Liver (tissue), 8 donors: ENCODE measurements at regions not wholly inside any gene's neighbourhood (a gene's known extent, or its start where the extent isn't known, plus 50 kb on each side); places are given as distances from the start of the nearest gene placed in this dataset.

ENCODE experiments used
- DNase-seq: peaks from one replicate; pipeline ENCODE4 v3.0.0-alpha.2; 2017; ENCODE audit warnings: low spot score
- H3K27ac ChIP-seq, 2 donors: one replicate each; pipeline ENCODE4 v1.7.0; 2013; ENCODE audit warnings: inconsistent platforms in 2 of 2, low read length in 2 of 2, control low read depth in 1 of 2, low read depth in 1 of 2, mild to moderate bottlenecking in 1 of 2
- H3K27me3 ChIP-seq, 4 donors: one replicate each; pipeline versions ENCODE4 v1.6.1 to v1.7.0; 2013; ENCODE audit warnings: low read length in 3 of 4, inconsistent platforms in 1 of 4, mild to moderate bottlenecking in 1 of 4, moderate library complexity in 1 of 4; ENCODE audit not compliant: control insufficient read depth in 4 of 4, insufficient read depth in 4 of 4
- H3K36me3 ChIP-seq, 4 donors: one replicate each; pipeline versions ENCODE4 v1.6.1 to v1.7.0; 2013; ENCODE audit warnings: low read length in 3 of 4, mild to moderate bottlenecking in 3 of 4, low read depth in 1 of 4, moderate library complexity in 1 of 4; ENCODE audit not compliant: control insufficient read depth in 4 of 4, insufficient read depth in 3 of 4
- H3K4me1 ChIP-seq, 4 donors: one replicate each; pipeline versions ENCODE4 v1.6.1 to v1.7.0; 2013; ENCODE audit warnings: low read length in 3 of 4, mild to moderate bottlenecking in 3 of 4, moderate library complexity in 1 of 4; ENCODE audit not compliant: control insufficient read depth in 4 of 4, insufficient read depth in 4 of 4
- H3K4me3 ChIP-seq, 3 donors: one replicate each; pipeline versions ENCODE4 v1.6.1 to v1.7.0; 2013; ENCODE audit warnings: low read length in 3 of 3, control low read depth in 1 of 3, low read depth in 1 of 3, mild to moderate bottlenecking in 1 of 3
- H3K9ac ChIP-seq, 2 donors: one replicate each; pipeline ENCODE4 v1.7.0; 2013; ENCODE audit warnings: low read length in 2 of 2, mild to moderate bottlenecking in 2 of 2, moderate library complexity in 2 of 2, control low read depth in 1 of 2, low read depth in 1 of 2
- H3K9me3 ChIP-seq, 4 donors: one replicate each; pipeline versions ENCODE4 v1.6.1 to v1.7.0; 2013; ENCODE audit warnings: low read length in 3 of 4; ENCODE audit not compliant: control insufficient read depth in 4 of 4
- CTCF ChIP-seq: fragments of 150-350 bp; IDR thresholded peaks from 2 replicates; pipeline ENCODE4 v1.5.1; 2017; ENCODE audit warnings: improper control_type of control experiment, low read depth, low read length; ENCODE audit not compliant: missing input control
- EGR1 ChIP-seq, 2 donors: IDR thresholded peaks; 2 replicates each; pipeline ENCODE4 v1.6.1; 2016 to 2018; ENCODE audit warnings: antibody characterized with exemption in 2 of 2, low read depth in 2 of 2
- FOXA1 ChIP-seq: IDR thresholded peaks from 2 replicates; pipeline ENCODE4 v1.6.1; 2016; ENCODE audit warnings: antibody characterized with exemption
- FOXA2 ChIP-seq: IDR thresholded peaks from 2 replicates; pipeline ENCODE4 v1.6.1; 2016; ENCODE audit warnings: antibody characterized with exemption
- GABPA ChIP-seq, 2 donors: IDR thresholded peaks in 1 of 2; conservative IDR thresholded peaks in 1 of 2; 2 replicates each; pipeline ENCODE4 v1.6.1; 2016; ENCODE audit warnings: antibody characterized with exemption in 2 of 2, mild to moderate bottlenecking in 1 of 2, moderate library complexity in 1 of 2
- HNF4A ChIP-seq, 2 donors: conservative IDR thresholded peaks; 2 replicates each; pipeline ENCODE4 v1.6.1; 2016; ENCODE audit warnings: antibody characterized with exemption in 2 of 2, mild to moderate bottlenecking in 2 of 2
- HNF4G ChIP-seq: IDR thresholded peaks from 2 replicates; pipeline ENCODE4 v1.6.1; 2016; ENCODE audit warnings: antibody characterized with exemption
- JUND ChIP-seq, 2 donors: IDR thresholded peaks; 2 replicates each; pipeline ENCODE4 v1.6.1; 2016; ENCODE audit warnings: antibody characterized with exemption in 2 of 2
- MAX ChIP-seq: IDR thresholded peaks from 2 replicates; pipeline ENCODE4 v1.6.1; 2016; ENCODE audit warnings: antibody characterized with exemption
- NR2F2 ChIP-seq: IDR thresholded peaks from 2 replicates; pipeline ENCODE4 v1.6.1; 2016; ENCODE audit warnings: antibody characterized with exemption
- RAD21 ChIP-seq, 2 donors: IDR thresholded peaks; 2 replicates each; pipeline ENCODE4 v1.6.1; 2016; ENCODE audit warnings: antibody characterized with exemption in 2 of 2, mild to moderate bottlenecking in 2 of 2
- REST ChIP-seq: IDR thresholded peaks from 2 replicates; pipeline ENCODE4 v1.6.1; 2016; ENCODE audit warnings: antibody characterized with exemption, mild to moderate bottlenecking
- RXRA ChIP-seq, 2 donors: IDR thresholded peaks; 2 replicates each; pipeline ENCODE4 v1.6.1; 2017 to 2018; ENCODE audit warnings: antibody characterized with exemption in 2 of 2, mild to moderate bottlenecking in 1 of 2
- SP1 ChIP-seq: IDR thresholded peaks from 2 replicates; pipeline ENCODE4 v1.6.1; 2018; ENCODE audit warnings: antibody characterized with exemption, mild to moderate bottlenecking
- TAF1 ChIP-seq: conservative IDR thresholded peaks from 2 replicates; pipeline ENCODE4 v1.6.1; 2016; ENCODE audit warnings: antibody characterized with exemption, mild to moderate bottlenecking
- YY1 ChIP-seq: IDR thresholded peaks from 2 replicates; pipeline ENCODE4 v1.6.1; 2016; ENCODE audit warnings: antibody characterized with exemption, mild to moderate bottlenecking
- WGBS: extraction: QIAGEN DNeasy Blood & Tissue Kit; methylation state at CpG from one replicate; pipeline ENCODE4 v1.1.7; 2013; 5-methylcytosine and 5-hydroxymethylcytosine counted together
- TF ChIP-seq, protein P1 (sequence below): IDR thresholded peaks from 2 replicates; pipeline ENCODE4 v1.6.1; 2016; ENCODE audit warnings: antibody characterized with exemption
- TF ChIP-seq, protein P2 (sequence below): IDR thresholded peaks from 2 replicates; pipeline ENCODE4 v1.6.1; 2016; ENCODE audit warnings: antibody characterized with exemption
- donor health status: healthy.
- donor health status: healthy.
- donor health status: healthy.
- donor health status: healthy.
- donor health status: healthy.

- Histone ChIP-seq H3K36me3 (no peaks in the 10 kb centered on the region), H3K4me3 (no peak overlapping the region), H3K9me3 (no peaks in the 10 kb centered on the region), H3K27me3 (no peaks in the 10 kb centered on the region), H3K9ac (no peak overlapping the region), H3K4me1 (peaks cover 0 to 8% (median 5%) of the 10 kb centered on the region in 4 donors), H3K27ac (no peak overlapping the region)
- WGBS: 78% methylated on average over 1 of the region's 1 CpG
- TF ChIP-seq CTCF (no peak), RAD21 (IDR thresholded peaks at IDR 0.05) (no peak), TAF1 (no peak), NR2F2 (no peak), YY1 (no peak), FOXA1 (no peak), MAX (no peak), JUND (IDR thresholded peaks at IDR 0.05) (no peak)
- DNase-seq: no peak
These were observed 245.2 kb downstream of the LTN1 start for GRCh38 chr21:28747464-28747863.

GRCh38 chr21:28746166-28746565, 246.5 kb downstream of the LTN1 start:
- no peak overlapping the region for H3K27ac ChIP-seq
- H3K4me3 ChIP-seq: no peak overlapping the region
- TF ChIP-seq YY1 (no peak), REST (no peak), GABPA (IDR thresholded peaks at IDR 0.05 in 1 of 2, conservative IDR thresholded peaks at IDR 0.05 in 1 of 2) (no peak), RAD21 (IDR thresholded peaks at IDR 0.05) (no peak), HNF4A (conservative IDR thresholded peaks at IDR 0.05) (no peak), RXRA (IDR thresholded peaks at IDR 0.05) (no peak), TAF1 (no peak), EGR1 (IDR thresholded peaks at IDR 0.05; ENCODE audit: low read depth in 2 of 2) (no peak), HNF4G (no peak), FOXA2 (no peak), FOXA1 (no peak), JUND (IDR thresholded peaks at IDR 0.05) (no peak), SP1 (no peak), NR2F2 (no peak)
- TF ChIP-seq, protein P1, sequence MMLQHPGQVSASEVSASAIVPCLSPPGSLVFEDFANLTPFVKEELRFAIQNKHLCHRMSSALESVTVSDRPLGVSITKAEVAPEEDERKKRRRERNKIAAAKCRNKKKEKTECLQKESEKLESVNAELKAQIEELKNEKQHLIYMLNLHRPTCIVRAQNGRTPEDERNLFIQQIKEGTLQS: no peak
- TF ChIP-seq, protein P2, sequence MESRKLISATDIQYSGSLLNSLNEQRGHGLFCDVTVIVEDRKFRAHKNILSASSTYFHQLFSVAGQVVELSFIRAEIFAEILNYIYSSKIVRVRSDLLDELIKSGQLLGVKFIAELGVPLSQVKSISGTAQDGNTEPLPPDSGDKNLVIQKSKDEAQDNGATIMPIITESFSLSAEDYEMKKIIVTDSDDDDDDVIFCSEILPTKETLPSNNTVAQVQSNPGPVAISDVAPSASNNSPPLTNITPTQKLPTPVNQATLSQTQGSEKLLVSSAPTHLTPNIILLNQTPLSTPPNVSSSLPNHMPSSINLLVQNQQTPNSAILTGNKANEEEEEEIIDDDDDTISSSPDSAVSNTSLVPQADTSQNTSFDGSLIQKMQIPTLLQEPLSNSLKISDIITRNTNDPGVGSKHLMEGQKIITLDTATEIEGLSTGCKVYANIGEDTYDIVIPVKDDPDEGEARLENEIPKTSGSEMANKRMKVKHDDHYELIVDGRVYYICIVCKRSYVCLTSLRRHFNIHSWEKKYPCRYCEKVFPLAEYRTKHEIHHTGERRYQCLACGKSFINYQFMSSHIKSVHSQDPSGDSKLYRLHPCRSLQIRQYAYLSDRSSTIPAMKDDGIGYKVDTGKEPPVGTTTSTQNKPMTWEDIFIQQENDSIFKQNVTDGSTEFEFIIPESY: no peak
- DNase-seq: no peak
- H3K9ac ChIP-seq: no peak overlapping the region
- H3K9me3 ChIP-seq: no peaks in the 10 kb centered on the region
- peaks cover 0 to 8% (median 5%) of the 10 kb centered on the region in 4 donors for H3K4me1 ChIP-seq
- H3K36me3 ChIP-seq: no peaks in the 10 kb centered on the region
- WGBS: 48% methylated on average over 4 of the region's 4 CpGs
- no peaks in the 10 kb centered on the region for H3K27me3 ChIP-seq
